DMS53 treated with DMSO at 0.1 percent for 48 hours (cell line): ENCODE measurements at regions not wholly inside any gene's neighbourhood (a gene's known extent, or its start where the extent isn't known, plus 50 kb on each side); places are given as distances from the start of the nearest gene placed in this dataset.

ENCODE experiments used
- DNase-seq: peaks from one replicate; lab custom pipeline; 2025; ENCODE audit not compliant: unreplicated experiment; lab: John Stamatoyannopoulos, UW

DNA sequence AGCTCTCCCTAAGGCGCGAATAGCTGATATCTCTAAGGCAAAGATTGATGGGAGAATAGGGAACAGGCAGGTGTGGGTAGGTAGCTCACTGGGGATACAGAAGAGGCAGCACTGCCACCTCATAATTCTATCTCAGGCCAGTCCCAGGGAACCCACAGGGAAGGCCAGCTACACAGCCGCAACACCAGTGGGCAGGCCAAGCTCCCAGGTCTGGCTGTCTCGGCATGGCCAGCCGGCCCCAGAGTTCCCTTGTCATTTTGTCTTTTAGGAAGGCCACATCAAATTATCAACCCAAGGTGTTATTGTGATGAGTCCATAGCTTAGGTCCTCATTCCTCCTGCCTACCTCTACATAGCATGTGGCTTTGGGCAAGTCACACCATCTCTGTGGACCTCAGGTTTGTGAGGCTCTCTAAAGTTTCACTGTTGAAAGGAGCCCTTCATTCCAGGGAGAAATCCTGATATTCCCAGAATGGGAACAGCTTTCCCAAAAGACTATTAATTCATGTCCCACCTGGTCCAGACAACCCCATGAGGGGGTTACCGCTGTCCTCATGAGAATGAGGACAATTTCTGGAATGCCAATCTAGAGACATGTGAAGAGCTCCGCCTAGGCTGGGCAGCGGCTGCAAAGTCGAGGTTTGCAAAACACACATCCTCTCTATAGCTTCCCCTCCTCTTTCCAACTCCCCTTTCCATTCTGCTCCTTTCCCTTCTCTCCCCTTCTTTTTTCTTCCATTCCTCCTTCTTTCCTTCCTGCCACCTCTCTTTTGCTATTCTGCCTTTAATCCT lies 287.1 kb upstream of the ID2 start:
- no peak for DNase-seq

GRCh38 chr2:8395718-8396117 lies 286.1 kb upstream of the ID2 start:
- no peak for DNase-seq

DNA sequence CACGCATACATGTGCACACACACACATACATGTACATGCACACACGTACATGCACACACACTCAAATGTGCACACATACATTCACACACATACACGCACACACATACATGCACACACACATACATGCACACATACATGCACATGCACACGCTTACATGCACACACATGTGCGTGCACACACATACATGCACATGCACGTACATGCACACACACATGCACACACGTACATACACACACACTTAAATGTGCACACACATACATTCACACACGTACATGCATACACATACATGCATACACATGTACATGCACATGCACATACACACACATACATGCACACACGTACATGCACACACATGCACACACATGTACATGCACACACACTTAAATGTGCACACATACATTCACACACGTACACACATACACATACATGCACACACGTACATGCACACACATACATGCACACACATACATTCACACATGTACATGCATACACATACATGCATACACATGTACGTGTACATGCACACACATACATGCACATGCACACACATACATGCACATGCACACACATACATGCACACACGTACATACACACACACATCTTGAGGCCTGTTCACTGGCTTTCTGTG lies 283.7 kb upstream of the ID2 start:
- no peak for DNase-seq

DNA sequence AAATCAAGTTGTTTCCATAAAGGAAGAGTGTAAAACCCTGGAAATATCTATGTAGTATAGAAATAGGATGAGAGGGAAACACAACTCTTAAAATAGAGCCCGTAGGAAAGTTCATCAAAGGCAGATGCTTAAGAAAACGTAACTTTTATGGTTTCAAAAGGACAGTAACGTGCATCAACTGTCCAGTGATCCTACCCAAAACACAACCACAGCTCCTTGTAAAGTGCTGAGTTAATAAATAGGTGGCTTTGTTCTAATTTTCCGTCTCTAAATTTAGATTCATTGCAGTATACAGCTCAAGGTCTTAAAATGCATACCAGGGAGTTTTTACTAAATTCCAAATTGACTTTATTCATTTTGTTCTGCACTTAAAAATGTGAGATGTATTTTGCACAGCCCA lies 282.1 kb upstream of the ID2 start:
- DNase-seq, result no peak

- no peak for DNase-seq
Measured at GRCh38 chr2:8400196-8400595, 281.7 kb upstream of the ID2 start.

DNA sequence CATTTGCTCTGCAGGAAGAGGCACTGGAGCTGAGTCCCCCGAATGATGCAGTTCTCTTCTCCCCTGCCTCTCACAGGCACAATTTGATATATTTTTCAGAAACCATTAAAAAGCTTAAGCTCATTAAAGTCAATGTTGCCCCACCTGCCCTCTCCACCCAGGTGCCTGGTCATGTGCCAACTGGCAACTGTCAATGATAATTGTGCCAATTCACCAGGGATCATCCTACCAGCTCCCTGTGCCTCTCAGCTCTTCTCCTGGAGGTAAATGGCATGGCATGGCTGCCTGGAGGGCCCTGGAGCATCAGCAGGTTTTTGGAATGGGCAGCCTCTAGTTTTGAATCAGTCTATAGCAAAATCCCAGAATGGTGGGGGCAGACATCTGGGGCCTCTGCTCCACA lies 279.6 kb upstream of the ID2 start:
- DNase-seq, result no peak

- no peak for DNase-seq
Measured at GRCh38 chr2:8403876-8404275, 278.0 kb upstream of the ID2 start.

DNA sequence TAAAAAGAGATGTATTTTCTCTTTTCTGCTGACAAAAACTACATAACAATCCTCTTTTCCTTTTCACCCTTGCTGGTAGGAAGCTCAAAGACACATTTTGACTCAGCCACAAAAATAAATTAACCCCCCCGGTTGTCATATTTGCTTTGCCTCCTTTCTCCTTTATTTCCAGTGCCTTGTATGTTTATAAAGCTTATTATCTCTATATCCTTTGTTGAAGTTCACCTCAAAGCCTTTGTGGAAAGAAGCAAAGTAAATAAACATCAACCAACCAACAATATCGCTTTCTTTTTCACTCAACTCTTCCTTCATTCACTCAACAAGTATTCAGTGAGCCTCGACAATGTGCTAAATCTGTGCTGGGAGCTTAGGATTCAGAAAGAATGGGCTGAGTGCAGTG lies 276.5 kb upstream of the ID2 start:
- DNase-seq, result no peak

DNA sequence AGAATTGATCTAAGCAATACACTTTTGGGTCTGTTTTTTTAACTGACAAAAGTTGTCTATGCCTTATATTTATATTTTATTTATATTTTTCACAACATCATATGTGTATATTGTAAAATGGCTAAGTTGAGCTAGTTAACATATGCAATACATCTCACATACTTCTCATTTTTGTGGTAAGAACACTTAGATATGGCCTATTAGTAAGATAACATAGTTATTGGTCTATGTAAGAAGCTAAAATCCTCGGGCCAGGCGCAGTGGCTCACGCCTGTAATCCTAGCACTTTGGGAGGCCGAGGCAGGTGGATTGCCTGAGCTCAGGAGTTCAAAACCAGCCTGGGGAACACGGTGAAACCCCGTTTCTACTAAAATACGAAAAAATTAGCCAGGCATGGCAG lies 275.6 kb upstream of the ID2 start:
- no peak for DNase-seq

GRCh38 chr2:8407332-8407731 lies 274.5 kb upstream of the ID2 start:
- DNase-seq, result no peak

GRCh38 chr2:8408560-8409460 lies 273.0 kb upstream of the ID2 start:
- DNase-seq, result no peak

DNA sequence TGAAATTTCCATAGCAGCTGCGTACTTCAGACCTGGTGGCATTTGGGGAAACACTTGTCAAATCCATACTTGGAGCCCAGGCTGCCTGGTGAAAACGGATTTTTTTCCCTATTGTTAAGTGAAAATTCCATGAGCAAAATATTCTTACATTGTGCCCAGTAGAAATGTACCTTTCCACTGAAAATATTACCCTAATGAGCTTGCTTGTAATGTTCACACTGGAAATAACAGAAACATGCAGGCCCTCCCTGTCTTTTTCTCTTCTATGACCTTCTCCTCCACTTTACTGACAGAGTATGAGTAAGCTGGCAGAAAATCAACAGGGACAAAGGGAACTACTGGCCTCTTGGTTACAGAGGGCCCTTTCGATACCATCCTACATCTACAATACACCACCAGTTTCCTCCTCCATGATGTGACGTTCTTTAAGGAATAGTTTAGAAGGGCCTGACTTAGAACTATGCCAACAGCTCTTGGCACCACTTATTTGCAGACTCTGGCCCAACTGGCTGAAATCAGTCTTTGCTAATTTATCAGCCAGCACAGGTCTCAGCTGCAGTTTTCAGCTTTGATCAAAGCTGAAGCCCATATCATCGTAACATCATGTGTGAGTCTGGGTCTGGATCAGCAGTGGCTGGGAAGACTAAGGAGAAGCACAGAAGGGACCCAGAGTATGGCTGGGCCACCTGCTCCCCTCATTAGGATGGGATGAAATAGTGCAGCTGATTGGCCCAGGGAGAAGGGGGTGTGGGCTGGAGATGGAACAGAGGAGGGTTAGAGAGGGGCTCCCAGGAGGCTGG lies 272.2 kb upstream of the ID2 start:
- DNase-seq, result no peak

DNA sequence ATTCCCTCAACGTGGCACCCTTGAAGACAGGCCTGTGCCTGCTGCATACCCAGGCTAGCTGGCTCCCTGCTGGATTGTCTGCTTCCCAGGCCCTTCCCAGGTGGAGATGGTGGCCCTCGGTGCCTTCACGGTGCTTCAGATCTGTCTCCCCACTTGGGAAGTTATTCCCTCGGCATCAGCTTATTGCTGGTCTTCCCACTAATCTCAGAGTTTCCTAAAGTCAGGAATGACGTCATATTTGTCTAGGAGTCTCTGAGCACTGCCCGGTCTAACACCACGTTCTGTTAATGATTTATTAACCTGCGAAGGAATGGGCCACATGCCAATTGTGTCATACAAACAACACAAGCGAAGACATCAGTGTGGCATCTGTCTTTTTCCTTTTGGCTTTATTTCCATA lies 269.8 kb upstream of the ID2 start:
- peak; percentile 84 for DNase-seq

DNA sequence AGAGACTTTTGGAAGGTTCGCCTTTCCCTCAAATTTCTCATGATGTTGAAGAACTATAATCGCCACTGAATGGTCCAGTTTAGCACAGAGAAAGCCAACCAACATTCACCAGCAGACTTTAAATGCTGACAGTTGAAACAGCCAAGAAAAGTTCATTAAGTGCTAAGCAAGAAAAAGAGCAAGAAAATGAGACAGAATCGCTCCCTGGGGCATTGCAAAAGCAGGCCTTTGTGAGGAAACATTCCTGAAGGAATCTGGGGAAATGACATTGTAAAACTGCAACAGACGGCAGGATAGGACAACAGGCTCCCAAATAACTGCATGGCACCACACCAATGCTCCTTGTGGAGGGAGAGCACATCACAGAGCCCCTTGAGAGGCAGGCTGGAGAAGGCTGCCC lies 269.3 kb upstream of the ID2 start:
- DNase-seq, result no peak

DNA sequence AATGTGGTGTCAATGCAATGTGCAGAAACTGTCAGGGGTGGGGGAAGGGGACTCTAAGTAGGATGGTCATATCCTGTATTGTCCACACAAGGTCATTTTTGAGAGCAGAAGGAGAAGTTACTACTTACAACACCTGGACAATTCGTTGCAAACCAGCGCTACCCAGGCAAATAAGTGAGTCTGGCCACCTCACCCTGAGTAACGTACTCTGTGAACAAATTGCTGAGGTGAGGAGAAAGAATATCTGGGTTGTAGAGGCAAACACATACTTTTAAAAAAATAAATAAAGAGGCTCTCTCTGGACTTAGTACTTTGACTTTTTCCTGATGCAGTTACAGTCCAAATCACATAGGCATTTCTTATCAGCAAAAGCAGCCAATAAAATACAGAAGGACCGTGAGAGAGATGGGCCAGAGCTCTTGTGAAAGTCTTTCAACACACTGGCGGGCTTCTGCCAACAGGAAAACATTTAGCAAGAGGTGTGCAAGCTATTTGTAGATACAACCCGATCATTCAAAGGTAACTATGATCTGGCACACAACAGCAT lies 268.2 kb upstream of the ID2 start:
- no peak for DNase-seq

GRCh38 chr2:8414946-8415879 lies 266.6 kb upstream of the ID2 start:
- DNase-seq, result no peak

DNA sequence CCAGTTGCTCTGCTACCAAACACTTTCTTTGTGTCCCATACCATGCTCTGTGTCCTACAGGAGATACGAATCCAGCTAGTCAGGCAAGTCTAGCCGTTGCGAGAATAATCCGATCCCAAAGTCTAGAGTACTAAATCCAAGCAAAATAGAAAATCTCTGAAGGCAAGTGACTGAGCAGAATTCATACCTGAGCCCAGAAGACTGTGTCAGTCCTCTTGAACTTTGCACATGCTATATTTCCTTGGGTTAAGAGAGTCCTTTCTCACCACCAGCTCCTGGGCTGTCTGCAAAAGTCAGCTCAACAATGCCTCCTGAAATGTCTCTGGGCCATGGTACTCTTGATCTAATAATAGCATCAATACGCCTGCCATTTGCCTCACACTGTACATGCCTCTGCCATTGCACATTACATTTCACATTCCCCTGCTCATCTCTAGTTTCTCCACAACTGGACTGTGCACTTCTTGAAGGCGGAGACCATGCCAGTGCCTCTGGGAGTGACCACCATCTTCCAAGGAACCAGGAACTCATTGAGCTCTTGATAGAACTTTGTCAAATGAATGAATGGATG lies 265.8 kb upstream of the ID2 start:
- DNase-seq, result no peak

- DNase-seq, result no peak
Measured at GRCh38 chr2:8416849-8417832, 264.7 kb upstream of the ID2 start.
